ENCODE measurements at regions not wholly inside any gene's neighbourhood (a gene's known extent, or its start where the extent isn't known, plus 50 kb on each side); places are given as distances from the start of the nearest gene placed in this dataset.
A peak's percentile ranks its signal among the peaks of the same experiment; 100 is the strongest.

GRCh38 chr5:170451747-170452365 is 52.0 kb upstream of the KCNIP1 start:
- DNase-seq (ENCODE audit: low read depth): peak; percentile 47

GRCh38 chr5:170450061-170450669 is 53.7 kb upstream of the KCNIP1 start:
- no peak for DNase-seq (ENCODE audit: low read depth)

- DNase-seq (ENCODE audit: low read depth): no peak
These were observed 54.6 kb upstream of the KCNIP1 start for GRCh38 chr5:170449232-170449631.

GRCh38 chr5:170448221-170448620 is 55.6 kb upstream of the KCNIP1 start:
- no peak for DNase-seq (ENCODE audit: low read depth)

- no peak for DNase-seq (ENCODE audit: low read depth)
These were observed 57.2 kb upstream of the KCNMB1 start for GRCh38 chr5:170446365-170446764.

GRCh38 chr5:170445936-170446335 is 56.8 kb upstream of the KCNMB1 start:
- no peak for DNase-seq (ENCODE audit: low read depth)

- no peak for DNase-seq (ENCODE audit: low read depth)
These were observed 55.9 kb upstream of the KCNMB1 start for GRCh38 chr5:170444969-170445505.

- DNase-seq (ENCODE audit: low read depth): no peak
These were observed 55.0 kb upstream of the KCNMB1 start for GRCh38 chr5:170444181-170444580.

- DNase-seq (ENCODE audit: low read depth): no peak
These were observed 54.5 kb upstream of the KCNMB1 start for GRCh38 chr5:170443624-170444023.

GRCh38 chr5:170442921-170443320 is 53.8 kb upstream of the KCNMB1 start:
- DNase-seq (ENCODE audit: low read depth): no peak

- no peak for DNase-seq (ENCODE audit: low read depth)
These were observed 53.2 kb upstream of the KCNMB1 start for GRCh38 chr5:170442391-170442790.

- no peak for DNase-seq (ENCODE audit: low read depth)
These were observed 52.2 kb upstream of the KCNMB1 start for GRCh38 chr5:170441393-170441784.

GRCh38 chr5:170440771-170441392 is 51.7 kb upstream of the KCNMB1 start:
- DNase-seq (ENCODE audit: low read depth): no peak

- DNase-seq (ENCODE audit: low read depth): no peak
These were observed 50.7 kb upstream of the KCNMB1 start for GRCh38 chr5:170439944-170440269.

- DNase-seq (ENCODE audit: low read depth): no peak
These were observed 50.2 kb upstream of the KCNMB1 start for GRCh38 chr5:170439223-170439943.

All from stromal cell of bone marrow (primary cell).